HepG2 (cell line): ENCODE measurements at regions not wholly inside any gene's neighbourhood (a gene's known extent, or its start where the extent isn't known, plus 50 kb on each side); places are given as distances from the start of the nearest gene placed in this dataset.

Experiments used
- SCMH1 ChIP-seq: sonication (generic); formaldehyde crosslinking; IDR thresholded peaks from 2 replicates; pipeline ENCODE4 v1.9.0; 2021; ENCODE audit warnings: missing genetic modification reagents, mild to moderate bottlenecking, borderline replicate concordance
- TF ChIP-seq, protein P1 (sequence below): sonication (generic); formaldehyde crosslinking; IDR thresholded peaks from 2 replicates; pipeline ENCODE4 v1.5.0; 2020; ENCODE audit warnings: mild to moderate bottlenecking, missing genetic modification reagents, moderate library complexity
- TF ChIP-seq, protein P2 (sequence below): sonication (generic); formaldehyde crosslinking; IDR thresholded peaks from 2 replicates; pipeline ENCODE4 v1.4.0; 2020; ENCODE audit warnings: missing genetic modification reagents

DNA sequence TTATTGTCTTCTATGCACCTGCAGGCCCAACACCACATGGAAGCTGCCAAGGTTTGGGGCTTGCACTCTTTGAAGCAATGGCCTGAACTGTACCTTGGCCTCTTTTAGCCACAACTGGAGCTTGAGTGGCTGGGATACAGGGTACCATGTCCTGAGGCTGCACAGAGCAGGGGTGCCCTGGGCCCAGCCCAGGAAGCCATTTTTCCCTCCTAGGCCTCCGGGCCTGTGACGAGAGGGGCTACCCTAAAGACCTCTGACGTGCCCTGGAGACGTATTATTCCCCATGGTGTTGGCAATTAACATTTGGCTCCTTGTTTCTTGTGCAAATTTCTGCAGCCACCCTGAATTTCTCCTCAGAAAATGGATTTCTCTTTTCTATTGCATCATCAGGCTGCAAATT lies 519.9 kb upstream of the MAGEB18 start:
- no peak for TF ChIP-seq SCMH1
- TF ChIP-seq, protein P1, sequence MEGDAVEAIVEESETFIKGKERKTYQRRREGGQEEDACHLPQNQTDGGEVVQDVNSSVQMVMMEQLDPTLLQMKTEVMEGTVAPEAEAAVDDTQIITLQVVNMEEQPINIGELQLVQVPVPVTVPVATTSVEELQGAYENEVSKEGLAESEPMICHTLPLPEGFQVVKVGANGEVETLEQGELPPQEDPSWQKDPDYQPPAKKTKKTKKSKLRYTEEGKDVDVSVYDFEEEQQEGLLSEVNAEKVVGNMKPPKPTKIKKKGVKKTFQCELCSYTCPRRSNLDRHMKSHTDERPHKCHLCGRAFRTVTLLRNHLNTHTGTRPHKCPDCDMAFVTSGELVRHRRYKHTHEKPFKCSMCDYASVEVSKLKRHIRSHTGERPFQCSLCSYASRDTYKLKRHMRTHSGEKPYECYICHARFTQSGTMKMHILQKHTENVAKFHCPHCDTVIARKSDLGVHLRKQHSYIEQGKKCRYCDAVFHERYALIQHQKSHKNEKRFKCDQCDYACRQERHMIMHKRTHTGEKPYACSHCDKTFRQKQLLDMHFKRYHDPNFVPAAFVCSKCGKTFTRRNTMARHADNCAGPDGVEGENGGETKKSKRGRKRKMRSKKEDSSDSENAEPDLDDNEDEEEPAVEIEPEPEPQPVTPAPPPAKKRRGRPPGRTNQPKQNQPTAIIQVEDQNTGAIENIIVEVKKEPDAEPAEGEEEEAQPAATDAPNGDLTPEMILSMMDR (CRISPR knock-in tag), result no peak
- TF ChIP-seq, protein P2, sequence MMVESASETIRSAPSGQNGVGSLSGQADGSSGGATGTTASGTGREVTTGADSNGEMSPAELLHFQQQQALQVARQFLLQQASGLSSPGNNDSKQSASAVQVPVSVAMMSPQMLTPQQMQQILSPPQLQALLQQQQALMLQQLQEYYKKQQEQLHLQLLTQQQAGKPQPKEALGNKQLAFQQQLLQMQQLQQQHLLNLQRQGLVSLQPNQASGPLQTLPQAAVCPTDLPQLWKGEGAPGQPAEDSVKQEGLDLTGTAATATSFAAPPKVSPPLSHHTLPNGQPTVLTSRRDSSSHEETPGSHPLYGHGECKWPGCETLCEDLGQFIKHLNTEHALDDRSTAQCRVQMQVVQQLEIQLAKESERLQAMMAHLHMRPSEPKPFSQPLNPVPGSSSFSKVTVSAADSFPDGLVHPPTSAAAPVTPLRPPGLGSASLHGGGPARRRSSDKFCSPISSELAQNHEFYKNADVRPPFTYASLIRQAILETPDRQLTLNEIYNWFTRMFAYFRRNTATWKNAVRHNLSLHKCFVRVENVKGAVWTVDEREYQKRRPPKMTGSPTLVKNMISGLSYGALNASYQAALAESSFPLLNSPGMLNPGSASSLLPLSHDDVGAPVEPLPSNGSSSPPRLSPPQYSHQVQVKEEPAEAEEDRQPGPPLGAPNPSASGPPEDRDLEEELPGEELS (CRISPR knock-in tag), result no peak
